GM19351 (cell line): ENCODE measurements at regions not wholly inside any gene's neighbourhood (a gene's known extent, or its start where the extent isn't known, plus 50 kb on each side); places are given as distances from the start of the nearest gene placed in this dataset.

Source experiments
- ATAC-seq: cut with Tn5 transposase; IDR thresholded peaks from one replicate; pipeline ENCODE4 v1.9.1; 2021; ENCODE audit warnings: mild to moderate bottlenecking, moderate library complexity; ENCODE audit not compliant: unreplicated experiment

DNA sequence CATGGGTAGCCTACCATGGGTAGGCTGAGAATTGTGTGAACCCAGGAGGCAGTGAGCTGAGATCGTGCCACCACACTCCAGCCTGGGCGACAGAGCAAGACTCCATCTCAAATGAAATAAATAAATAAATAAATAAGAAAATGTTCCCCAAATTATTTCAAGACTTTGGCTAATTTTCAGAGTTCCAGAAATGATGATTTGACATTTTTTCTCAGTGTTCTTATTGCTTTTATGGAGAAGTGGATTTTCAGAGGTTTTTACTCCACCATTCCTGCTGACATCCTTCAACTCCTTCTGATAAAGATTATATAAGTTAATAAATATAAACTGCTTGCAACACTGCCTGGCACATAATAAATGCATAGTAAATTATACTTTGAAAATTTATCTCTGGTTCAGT is 80.4 kb upstream of the PRKCQ start:
- ATAC-seq = no peak

DNA sequence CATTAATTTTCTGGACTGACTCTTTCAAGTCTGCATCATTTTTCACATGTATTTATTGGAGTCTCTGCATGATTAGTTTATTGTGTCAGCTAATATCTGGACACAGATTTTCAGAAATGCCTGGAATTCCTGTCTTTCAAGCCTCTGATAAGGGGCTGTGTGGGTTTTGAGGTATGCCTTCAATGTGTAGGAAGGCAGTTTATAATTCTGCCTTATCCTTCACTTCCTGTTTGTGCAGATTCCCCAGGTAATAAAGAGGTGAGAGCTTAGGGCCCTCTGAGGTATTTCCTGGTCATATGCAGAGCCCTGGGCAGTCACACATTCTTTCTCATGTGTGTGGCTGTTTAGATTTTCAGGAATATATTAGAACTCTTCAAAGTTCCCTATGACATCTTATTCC is 79.4 kb upstream of the PRKCQ start:
- ATAC-seq = no peak

DNA sequence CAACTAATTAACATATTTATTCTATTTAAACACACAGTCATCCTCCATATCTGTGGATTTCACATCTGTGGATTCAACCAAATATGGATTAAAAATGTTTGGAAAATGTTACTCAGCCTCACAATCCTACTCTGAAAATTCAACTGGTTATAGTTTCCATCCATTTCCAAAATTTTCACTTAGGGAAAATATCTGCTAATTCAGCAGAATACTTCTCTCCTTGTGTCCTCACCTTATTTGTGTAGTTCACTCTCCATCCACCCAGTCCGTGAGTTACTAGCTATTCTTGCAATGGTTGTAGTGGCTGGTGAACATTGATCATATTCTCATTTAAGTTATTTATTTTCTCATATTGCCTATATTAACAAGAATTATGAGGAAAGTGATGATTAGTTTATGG is 77.6 kb upstream of the PRKCQ start:
- ATAC-seq = no peak

DNA sequence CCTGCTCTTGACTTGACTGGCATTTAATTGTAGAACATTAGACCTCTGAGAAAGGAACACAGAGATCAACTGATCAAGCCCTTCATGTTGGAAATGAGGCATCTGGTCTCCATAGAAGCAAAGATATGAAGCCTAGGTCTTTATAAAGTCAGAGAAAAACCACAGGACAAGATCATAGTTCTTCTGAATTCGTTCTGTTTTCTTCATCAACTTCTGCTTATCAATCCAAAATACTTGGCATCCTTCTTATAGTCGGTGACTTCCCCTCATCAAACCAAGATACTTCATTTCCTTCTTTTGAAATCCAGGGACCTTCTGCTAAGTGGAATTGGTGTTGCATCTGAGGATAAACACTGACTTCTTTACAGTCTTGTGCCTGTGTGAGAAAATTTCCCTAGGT is 77.1 kb upstream of the PRKCQ start:
- no peak for ATAC-seq

DNA sequence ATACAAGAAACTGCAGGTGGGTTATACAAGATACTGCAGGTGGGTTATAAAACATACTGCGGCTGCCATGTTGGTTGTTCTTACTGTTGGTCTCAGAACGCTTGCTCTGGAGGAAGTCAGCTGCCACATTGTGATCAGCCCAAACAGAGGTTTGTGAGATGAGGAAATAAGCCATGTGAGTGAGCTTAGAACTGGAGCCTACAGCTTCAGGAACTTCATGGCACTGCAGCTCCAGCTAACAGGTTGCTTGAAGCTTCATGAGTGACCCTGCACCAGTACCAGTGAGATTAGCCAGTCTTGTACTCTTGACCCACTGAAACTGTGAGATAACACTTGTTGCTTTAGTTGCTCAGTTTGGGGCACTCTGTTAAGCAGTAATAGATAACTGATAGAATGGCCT is 74.5 kb upstream of the PRKCQ start:
- no peak for ATAC-seq

DNA sequence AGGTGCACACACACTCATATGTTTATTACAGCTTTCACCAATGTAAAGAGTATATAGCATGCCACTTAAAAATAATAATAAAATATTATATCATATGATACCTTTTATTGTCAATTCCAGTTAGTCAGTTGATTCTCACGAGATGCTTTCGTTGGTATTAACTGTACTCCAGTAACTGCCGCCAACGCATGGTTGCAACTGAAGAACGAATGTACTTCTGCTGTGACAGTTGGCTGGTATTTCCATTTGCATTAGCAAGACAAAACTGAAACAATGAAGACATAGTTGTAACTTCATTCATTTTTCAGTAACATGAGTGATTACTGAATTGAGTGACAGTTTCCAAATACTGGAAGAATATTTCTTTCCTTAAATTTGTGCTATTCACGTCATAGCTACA is 70.5 kb upstream of the PRKCQ start:
- no peak for ATAC-seq

DNA sequence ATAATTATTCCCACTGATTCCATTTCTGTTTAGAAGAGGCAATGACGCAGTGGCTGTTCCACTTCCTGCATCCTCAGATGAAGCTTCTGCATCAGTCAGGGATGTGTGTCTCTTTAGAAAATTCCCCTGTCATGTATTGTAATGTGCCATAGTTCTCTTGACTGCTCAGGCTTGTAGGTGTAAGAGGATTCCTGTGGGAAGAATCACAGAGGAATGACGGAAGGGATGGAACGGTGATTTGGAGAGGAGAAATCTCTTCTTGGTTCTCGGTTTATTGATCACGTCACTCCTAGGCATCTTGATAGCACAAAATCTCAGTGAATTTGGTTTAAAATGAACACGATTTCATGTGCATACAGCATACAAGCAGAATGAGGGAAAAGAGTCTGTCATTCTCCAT is 69.8 kb upstream of the PRKCQ start:
- no peak for ATAC-seq

DNA sequence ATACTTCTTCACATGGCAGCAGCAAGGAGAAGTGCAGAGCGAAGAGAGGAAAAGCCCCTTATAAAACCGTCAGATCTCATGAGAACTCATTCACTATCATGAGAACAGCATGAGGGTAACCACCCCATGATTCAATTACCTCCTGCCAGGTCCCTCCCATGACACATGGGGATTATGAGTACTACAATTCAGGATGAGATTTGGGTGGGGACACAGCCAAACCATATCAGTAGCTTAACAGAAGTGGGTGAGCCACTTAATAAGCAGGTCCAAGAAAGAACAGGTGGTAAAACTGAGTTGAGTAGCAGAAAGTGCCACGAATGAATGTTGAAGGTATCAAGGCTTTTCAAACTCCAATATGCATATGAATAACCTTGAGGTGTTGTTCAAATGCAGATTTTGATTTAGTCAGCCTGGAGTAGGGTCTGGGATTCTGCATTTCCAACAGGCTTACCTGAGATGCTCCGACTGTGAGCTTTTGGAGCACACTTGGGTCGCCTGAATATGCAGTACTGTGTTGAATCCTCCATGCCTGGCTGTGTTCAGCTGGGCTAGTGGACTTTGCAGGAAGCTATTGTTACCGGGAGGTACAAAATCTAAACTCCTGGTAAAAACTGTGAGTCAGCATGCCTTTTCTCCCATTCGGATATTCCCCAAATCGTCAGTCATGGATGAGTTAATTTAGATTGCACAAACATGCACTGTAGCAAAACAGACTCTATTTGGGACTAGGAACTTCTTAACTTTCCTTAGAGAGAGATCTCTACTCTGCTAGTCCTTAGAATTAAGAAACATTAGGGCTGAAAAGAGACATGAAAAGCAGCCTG is 69.0 kb upstream of the PRKCQ start:
- ATAC-seq = no peak

DNA sequence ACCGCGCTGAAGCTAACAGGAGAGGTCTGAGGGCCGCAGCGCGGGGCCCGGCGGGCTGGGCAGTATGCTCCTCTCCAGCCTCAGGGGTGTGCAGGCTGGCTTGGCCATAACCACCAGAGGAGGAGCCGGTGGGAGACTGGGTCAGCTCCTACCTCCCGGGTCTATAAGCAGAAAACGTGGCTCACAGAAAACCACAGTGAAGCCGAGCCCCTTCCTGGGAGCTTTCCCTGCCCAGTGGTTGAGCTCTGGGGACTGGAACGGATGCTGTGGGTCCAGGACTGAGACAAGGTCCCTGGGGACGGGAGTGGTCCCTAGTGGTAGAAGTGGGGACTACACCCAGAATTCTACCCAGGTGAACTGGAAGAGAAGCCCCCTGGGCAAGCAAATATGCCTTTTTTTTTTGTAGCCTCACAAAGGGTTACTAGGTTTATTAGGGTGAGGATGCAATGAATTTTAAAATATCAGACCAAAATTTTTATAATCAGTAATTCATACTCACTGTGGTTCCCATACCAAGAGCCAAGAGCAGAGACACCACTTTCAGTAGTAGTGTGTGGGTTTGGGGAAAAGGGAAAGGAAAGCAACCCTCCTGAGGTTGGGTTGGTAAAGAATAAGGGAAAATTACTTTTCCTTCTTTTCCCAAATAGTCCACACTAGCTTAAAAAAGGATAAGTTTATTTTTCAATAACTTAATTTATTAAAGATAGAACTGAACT is 67.9 kb upstream of the PRKCQ start:
- ATAC-seq = peak; percentile 81

DNA sequence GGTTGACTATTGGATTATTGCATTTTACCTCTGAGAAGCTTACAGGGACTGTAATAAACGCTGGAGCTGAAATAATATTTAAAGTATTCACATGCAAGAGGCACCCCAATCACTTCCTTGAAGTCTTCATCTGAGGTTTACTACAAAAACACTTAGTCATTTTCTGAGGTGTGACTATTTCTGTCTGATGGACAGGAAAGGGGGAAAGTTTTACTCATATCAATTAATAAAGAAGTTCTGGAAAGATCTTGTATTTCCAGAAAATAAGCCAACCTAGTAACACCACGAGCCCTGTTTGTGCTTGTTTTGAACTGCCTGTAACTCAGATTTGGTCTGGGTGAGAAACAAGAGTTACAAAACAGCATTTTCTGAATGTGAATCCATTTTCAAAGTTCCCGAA is 63.9 kb upstream of the PRKCQ start:
- no peak for ATAC-seq

DNA sequence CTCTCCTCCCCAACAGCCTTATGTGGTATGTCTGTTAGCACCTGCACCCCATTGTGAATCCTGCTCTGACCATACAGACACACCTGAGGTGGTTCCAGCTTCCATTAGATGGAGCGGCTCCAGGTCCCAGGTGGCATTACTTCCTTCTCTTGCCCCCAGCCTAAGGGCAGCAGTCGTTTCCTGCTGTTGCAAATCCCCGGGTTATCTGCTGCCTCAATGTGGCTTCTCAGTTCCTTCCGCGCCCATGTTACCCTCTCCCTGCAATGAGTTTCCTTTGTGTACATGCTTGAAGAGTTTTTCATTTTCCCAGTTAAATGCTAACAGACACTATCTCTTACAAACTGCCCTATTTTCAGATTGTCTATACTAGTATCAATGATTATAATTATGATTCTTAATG is 62.8 kb upstream of the PRKCQ start:
- no peak for ATAC-seq

DNA sequence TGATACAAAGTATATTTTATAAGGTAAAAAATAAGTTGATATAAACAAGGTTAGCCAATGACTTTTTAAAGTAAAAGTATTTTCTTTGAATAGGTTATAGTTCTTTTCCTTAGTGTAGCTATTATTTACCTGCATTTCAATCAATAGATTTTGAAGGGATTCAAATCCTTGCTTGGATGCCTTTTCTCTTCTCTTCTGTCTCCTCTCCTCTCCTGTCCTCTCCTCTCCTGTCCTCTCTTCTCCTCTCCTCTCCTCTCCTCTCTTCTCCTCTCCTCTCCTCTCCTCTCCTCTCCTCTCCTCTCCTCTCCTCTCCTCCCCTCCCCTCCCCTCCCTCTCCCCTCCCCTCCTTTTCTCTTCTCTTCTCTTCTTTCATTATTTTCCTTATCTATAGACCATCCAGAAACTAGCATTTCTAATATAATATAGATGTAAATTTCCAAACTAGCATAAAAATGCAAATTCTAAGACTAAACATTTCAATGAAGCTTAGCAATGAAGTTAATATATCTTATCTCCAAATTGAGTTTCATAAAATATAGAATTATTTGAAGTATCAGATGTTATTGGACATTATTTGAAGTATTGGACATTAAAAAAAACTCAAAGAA is 60.5 kb upstream of the PRKCQ start:
- ATAC-seq = no peak

DNA sequence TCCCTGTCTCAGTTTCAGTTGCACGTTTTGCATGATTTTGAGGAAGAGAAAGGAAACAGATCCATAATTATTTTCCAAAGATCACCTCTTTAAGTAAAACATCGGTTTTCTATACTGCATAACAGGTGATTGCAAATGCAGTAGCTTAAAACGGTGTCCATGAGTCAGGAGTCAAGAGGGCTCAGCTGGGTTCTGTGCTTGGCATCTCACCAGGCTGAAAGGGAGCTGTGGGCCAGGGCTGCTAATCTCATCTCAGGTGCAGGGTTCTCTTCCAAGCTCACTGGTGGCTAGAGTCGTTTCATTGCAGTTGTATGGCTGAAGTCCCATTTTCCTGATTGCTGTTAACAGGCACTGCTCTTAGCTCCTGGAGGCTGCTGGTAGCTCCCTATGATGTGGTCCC is 57.0 kb upstream of the PRKCQ start:
- no peak for ATAC-seq

DNA sequence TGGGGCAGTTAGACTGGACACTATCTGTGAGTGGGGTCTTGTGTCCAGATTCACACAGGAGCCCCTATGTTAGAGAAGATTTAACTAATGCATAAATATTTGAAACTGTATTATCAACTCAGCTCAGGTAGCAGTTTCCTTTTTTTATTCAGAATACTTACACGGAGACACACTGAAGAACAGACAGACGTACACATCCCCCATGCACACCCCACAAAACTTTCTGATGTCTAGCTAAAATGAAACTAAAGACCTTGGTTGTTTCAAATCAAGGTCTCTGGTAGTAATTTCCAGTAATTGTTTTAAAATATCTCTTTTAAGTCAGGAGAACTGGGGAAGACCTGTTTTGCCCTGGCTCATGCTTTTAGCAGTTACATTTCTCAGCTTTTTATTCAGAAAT is 55.7 kb upstream of the PRKCQ start:
- ATAC-seq = no peak
